Breast epithelium (tissue), 4 donors: ENCODE measurements at regions not wholly inside any gene's neighbourhood (a gene's known extent, or its start where the extent isn't known, plus 50 kb on each side); places are given as distances from the start of the nearest gene placed in this dataset.

Source experiments
- DNase-seq, 2 donors: peaks; one replicate each; pipeline ENCODE4 v3.0.0-alpha.2; 2019; ENCODE audit warnings: low spot score in 2 of 2
- H3K27ac ChIP-seq, 2 donors: fragments of 200-600 bp; sonication (generic) in 1 of 2; one replicate each; pipeline ENCODE4 v1.5.1; 2016 to 2019; ENCODE audit warnings: mild to moderate bottlenecking in 1 of 2
- H3K27me3 ChIP-seq, 2 donors: fragments of 200-600 bp; sonication (generic) in 1 of 2; one replicate each; pipeline versions ENCODE4 v1.5.1 to v1.6.0; 2017 to 2019; ENCODE audit warnings: control low read depth in 1 of 2, mild to moderate bottlenecking in 1 of 2
- H3K36me3 ChIP-seq: fragments of 200-600 bp; one replicate; pipeline ENCODE4 v1.5.1; 2019
- H3K4me1 ChIP-seq, 2 donors: fragments of 200-600 bp; sonication (generic); one replicate each; pipeline ENCODE4 v1.5.1; 2016 to 2019; ENCODE audit warnings: control low read depth in 1 of 2
- H3K4me3 ChIP-seq, 3 donors: fragments of 200-600 bp; sonication (generic); 1 replicate in 2 of 3; 2 replicates in 1 of 3; pipeline ENCODE4 v1.5.1; 2016 to 2019; ENCODE audit warnings: mild to moderate bottlenecking in 3 of 3, moderate library complexity in 2 of 3
- H3K9me3 ChIP-seq, 2 donors: fragments of 200-600 bp; sonication (generic) in 1 of 2; one replicate each; pipeline ENCODE4 v1.5.1; 2016 to 2019; ENCODE audit warnings: control low read depth in 1 of 2
- CTCF ChIP-seq, 3 donors: fragments of 450-650 bp; IDR thresholded peaks; one replicate each; pipeline ENCODE4 v1.5.1; 2016 to 2017; ENCODE audit warnings: antibody characterized with exemption in 3 of 3, mild to moderate bottlenecking in 3 of 3, moderate library complexity in 3 of 3
- POLR2A ChIP-seq: fragments of 450-650 bp; IDR thresholded peaks from one replicate; pipeline ENCODE4 v1.6.1; 2016; ENCODE audit warnings: antibody characterized with exemption, mild to moderate bottlenecking, moderate library complexity
- POLR2AphosphoS5 ChIP-seq, 3 donors: sonication (generic); formaldehyde crosslinking; IDR thresholded peaks; one replicate each; pipeline ENCODE4 v1.6.1; 2017; ENCODE audit warnings: antibody characterized with exemption in 3 of 3
- intact Hi-C: fragments of 100-400 bp; cut with DNase I; formaldehyde crosslinking; loops from one replicate; pipeline ENCODE4 v1.15.1; 2023; ENCODE audit warnings: low total_unique reads

GRCh38 chr15:99506399-99506798, 59.4 kb upstream of the MEF2A start:
- Histone ChIP-seq H3K4me3 (no peak overlapping the region), H3K27ac (no peak overlapping the region), H3K27me3 (no peaks in the 10 kb centered on the region), H3K4me1 (no peaks in the 10 kb centered on the region), H3K9me3 (no peaks in the 10 kb centered on the region), H3K36me3 (no peaks in the 10 kb centered on the region)
- no peak for DNase-seq
- TF ChIP-seq CTCF (IDR thresholded peaks at IDR 0.05) (no peak), POLR2AphosphoS5 (IDR thresholded peaks at IDR 0.05) (no peak), POLR2A (no peak)
- intact Hi-C loops: no loop called here

- H3K4me3 ChIP-seq: no peak overlapping the region
- H3K9me3 ChIP-seq: no peaks in the 10 kb centered on the region
- no peak for DNase-seq
- H3K36me3 ChIP-seq: no peaks in the 10 kb centered on the region
- no peak overlapping the region for H3K27ac ChIP-seq
- H3K4me1 ChIP-seq: peaks cover 0 to 4% of the 10 kb centered on the region in 2 donors
- no peaks in the 10 kb centered on the region for H3K27me3 ChIP-seq
- intact Hi-C loops: no loop called here
- no peak for TF ChIP-seq CTCF (IDR thresholded peaks at IDR 0.05)
- no peak for TF ChIP-seq POLR2AphosphoS5 (IDR thresholded peaks at IDR 0.05)
- TF ChIP-seq POLR2A: no peak
Measured at GRCh38 chr15:99507016-99507503, 58.7 kb upstream of the MEF2A start.

GRCh38 chr15:99507504-99508310, 58.1 kb upstream of the MEF2A start:
- peak overlapping the region; percentile 13 to 52 for H3K27ac ChIP-seq
- intact Hi-C loops: no loop called here
- no peaks in the 10 kb centered on the region for H3K36me3 ChIP-seq
- H3K4me1 ChIP-seq: peaks cover 0 to 4% of the 10 kb centered on the region in 2 donors
- H3K9me3 ChIP-seq: no peaks in the 10 kb centered on the region
- TF ChIP-seq POLR2AphosphoS5 (IDR thresholded peaks at IDR 0.05) (peak in 1 of 3 donors; percentile 48), POLR2A (no peak), CTCF (IDR thresholded peaks at IDR 0.05) (no peak)
- no peak overlapping the region for H3K4me3 ChIP-seq
- no peaks in the 10 kb centered on the region for H3K27me3 ChIP-seq
- DNase-seq: peak in 1 of 2 donors; percentile 42

- intact Hi-C loops: no loop called here
- Histone ChIP-seq H3K27me3 (no peaks in the 10 kb centered on the region), H3K4me3 (no peak overlapping the region), H3K36me3 (no peaks in the 10 kb centered on the region), H3K27ac (peak overlapping the region in 1 of 2 donors; percentile 13), H3K4me1 (peaks cover 0 to 4% of the 10 kb centered on the region in 2 donors), H3K9me3 (no peaks in the 10 kb centered on the region)
- TF ChIP-seq CTCF (IDR thresholded peaks at IDR 0.05): no peak
- no peak for DNase-seq
Measured at GRCh38 chr15:99508311-99508645, 57.5 kb upstream of the MEF2A start.

- no peaks in the 10 kb centered on the region for H3K9me3 ChIP-seq
- H3K27me3 ChIP-seq: no peaks in the 10 kb centered on the region
- TF ChIP-seq POLR2AphosphoS5 (IDR thresholded peaks at IDR 0.05) (no peak), POLR2A (no peak), CTCF (IDR thresholded peaks at IDR 0.05) (no peak)
- H3K27ac ChIP-seq: no peak overlapping the region
- H3K36me3 ChIP-seq: no peaks in the 10 kb centered on the region
- intact Hi-C loops: no loop called here
- H3K4me3 ChIP-seq: no peak overlapping the region
- H3K4me1 ChIP-seq: peaks cover 0 to 4% of the 10 kb centered on the region in 2 donors
- no peak for DNase-seq
Measured at GRCh38 chr15:99508852-99509251, 56.9 kb upstream of the MEF2A start.
